Stimulated activated CD8-positive, alpha-beta memory T cell treated with anti-CD3 and anti-CD28 coated beads, Interleukin-7, amount 100 ng/mL, for 4 hours (primary cell): ENCODE measurements at regions not wholly inside any gene's neighbourhood (a gene's known extent, or its start where the extent isn't known, plus 50 kb on each side); places are given as distances from the start of the nearest gene placed in this dataset.
A peak's percentile ranks its signal among the peaks of the same experiment; 100 is the strongest.

Experiments
- DNase-seq, 2 donors: peaks; one replicate each; pipeline ENCODE4 v3.0.0-alpha.2; 2020; ENCODE audit warnings: low read depth in 2 of 2

DNA sequence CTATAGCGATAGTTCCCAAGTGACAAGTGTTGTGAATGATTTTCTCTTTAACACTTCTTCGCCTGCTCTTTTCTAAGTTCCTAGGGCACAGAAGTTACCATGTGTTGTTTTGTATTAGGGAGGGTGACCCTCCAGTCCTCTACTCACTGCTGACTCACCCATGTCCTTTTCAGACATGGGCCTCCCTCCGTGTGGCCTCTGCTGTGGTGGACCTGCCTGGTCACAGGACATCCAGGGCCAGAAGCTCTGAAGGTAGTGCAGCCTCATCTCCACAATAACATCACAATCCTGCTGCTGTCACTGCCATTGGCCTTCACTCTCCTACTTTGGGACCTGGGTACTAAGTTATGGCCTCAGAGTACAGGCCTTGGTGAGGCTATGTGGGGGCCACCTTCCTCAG lies 87.1 kb upstream of the TNFAIP3 start:
- DNase-seq = no peak

DNA sequence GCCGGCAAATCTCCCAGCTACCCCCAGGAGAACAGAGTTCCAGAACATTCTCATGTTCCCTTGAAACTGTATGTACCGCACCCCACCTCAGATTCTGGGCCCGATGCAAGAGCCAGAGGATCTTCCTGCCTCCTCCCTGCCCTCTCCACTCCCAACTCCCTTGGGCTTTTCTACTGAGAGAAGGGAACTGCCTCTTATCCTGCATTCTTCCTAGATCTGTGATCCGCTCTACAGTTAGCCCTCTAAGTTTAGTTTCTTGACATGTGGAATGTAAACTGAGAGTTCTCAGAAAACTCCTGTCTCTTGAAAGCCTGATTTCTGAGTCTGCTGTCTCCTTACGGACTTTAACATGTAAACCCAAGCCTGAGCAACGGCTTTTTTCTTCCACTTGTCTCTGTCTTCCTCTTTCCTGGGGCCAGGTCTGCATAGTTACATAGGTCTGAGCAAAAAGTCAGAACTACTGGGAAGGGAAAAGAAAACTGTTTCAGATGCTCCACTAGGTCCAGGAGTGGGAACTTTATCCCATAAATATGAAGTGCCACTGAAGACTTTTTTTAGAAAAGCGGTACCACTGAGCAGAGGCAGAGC lies 86.5 kb upstream of the TNFAIP3 start:
- DNase-seq = no peak

DNA sequence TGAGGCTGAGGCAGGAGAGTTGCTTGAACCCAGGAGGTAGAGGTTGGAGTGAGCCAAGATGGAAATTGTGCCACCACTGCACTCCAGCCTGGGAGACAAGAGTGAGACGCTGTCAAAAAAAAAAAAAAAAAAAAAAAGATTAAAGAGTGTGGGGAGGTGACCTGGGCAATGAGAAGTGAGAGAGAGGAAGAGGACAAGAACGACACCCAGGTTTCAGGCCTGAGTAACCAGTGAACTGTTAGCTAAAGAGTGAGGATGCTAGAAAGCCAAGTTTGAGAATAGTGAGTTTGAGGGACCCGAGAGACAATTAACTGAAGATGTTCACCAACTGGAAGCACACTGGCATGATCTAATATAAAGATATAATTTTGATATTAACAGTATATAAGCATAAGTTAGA lies 85.4 kb upstream of the TNFAIP3 start:
- DNase-seq = no peak

GRCh38 chr6:137782166-137783039 lies 84.7 kb upstream of the TNFAIP3 start:
- DNase-seq = no peak

- no peak for DNase-seq
Observed at GRCh38 chr6:137783710-137784109, 83.3 kb upstream of the TNFAIP3 start.

DNA sequence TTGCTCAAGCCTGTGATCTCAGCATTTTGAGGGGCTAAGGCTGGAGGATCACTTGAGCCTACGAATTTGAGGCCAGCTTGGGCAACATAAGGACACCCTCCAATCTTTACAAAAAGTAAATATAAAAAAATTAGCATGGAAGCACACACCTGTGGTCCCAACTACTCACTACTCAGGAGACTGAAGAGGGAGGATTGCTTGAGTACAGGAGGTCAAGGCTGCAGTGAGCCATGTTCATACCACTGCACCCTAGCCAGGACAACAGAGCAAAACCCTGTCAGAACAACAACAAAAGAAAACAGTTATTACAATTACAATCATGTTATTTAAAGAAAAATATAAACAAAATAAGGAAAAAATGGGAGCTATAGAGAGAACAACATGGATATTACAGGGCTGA lies 82.5 kb upstream of the TNFAIP3 start:
- DNase-seq = no peak

GRCh38 chr6:137787016-137787415 lies 80.0 kb upstream of the TNFAIP3 start:
- no peak for DNase-seq

DNA sequence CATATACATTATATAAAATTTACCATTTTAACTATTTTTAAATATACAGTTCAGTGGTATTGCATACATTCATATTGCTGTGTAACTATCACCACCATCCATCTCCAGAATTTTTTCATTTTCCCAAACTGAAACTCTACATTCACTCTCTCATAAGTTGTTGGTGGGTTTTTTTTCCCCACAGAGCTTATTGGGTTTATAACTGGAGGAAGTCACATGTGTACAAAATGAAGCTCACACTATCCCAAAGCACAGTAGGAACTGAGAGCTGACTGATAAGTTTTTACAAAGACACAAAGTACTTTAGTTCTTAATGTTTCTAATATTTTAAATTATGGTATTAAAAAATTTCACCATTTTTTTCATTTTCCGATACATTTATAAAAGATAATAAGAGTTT lies 78.8 kb upstream of the TNFAIP3 start:
- no peak for DNase-seq

DNA sequence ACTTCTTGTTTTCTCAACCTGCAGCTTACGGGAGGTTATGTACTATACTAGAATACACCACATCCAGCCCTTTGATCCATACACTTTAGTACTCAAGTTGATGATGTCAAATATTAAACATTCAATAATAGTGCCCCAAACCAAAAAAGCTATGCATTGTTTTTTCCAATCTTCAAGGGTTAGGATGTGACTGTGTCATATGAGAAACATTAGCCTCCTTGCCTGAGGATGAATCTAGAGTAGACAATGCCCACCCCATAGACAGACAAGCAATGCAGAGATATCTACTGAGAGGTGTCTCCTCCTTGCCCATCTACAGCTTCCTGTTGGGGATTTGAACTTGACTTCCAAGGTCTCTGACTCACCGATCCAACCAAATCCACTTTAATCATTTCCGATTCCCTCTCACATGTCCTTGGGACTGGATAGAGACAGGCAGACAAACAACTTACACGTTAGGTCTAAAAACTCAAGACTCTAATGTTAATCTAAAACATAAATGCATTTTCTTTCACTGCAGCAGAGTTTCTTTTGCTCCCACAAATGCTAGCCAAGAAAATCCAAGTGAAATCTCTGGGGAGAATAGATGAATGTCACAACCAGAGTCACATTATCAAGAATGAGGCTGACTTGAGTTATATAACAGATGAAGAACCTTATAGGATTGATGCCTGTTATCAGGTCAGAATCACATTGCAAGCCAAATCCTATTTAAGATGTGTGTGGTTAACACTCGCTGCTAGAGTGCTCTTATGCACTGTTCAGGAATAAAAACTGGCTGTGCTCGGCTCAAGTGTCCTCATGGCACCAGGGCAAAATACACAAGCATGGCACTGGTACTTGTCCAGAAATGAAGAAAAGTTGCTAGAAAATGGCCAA lies 75.5 kb upstream of the TNFAIP3 start:
- no peak for DNase-seq

DNA sequence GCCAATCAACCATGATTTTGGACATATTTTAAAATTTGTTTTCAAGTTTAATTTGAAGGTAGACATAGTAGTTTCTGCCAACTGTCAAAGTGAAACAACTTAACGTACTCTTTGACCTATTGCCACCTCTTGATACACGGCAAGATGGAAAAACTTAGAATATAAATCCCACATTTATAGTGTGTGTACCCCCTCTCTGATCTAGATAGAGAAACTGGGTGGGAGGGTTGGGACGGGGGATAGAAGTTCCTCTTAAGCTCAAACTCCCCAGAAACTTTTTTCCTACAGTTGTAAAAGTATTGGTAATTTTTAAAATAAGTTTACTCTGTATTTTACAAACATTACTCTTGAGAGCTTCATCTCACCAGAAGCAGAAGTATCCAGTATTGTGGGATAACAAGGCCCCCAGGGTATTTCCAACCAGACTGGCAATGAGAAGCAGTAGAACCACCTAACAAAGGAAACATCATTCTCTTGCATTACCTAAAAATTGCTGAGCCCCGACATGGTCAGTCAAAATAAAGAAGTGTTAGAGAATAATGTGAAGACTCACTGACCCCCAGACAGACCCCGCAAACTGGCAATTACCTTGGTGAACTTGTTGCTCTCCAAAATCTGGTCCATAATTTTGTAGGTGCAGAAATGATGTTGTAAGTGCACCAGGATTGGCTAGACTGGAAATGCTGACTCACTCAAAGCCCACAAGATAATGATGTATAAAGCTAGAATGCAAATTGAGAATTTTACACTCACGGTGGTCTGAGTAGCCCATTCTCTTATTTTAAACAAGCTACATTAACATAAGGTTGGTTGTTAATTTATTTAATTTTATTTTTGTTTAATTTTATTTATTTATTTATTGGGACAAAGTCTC lies 74.7 kb upstream of the TNFAIP3 start:
- DNase-seq = no peak

GRCh38 chr6:137793805-137794515 lies 73.1 kb upstream of the TNFAIP3 start:
- no peak for DNase-seq

DNA sequence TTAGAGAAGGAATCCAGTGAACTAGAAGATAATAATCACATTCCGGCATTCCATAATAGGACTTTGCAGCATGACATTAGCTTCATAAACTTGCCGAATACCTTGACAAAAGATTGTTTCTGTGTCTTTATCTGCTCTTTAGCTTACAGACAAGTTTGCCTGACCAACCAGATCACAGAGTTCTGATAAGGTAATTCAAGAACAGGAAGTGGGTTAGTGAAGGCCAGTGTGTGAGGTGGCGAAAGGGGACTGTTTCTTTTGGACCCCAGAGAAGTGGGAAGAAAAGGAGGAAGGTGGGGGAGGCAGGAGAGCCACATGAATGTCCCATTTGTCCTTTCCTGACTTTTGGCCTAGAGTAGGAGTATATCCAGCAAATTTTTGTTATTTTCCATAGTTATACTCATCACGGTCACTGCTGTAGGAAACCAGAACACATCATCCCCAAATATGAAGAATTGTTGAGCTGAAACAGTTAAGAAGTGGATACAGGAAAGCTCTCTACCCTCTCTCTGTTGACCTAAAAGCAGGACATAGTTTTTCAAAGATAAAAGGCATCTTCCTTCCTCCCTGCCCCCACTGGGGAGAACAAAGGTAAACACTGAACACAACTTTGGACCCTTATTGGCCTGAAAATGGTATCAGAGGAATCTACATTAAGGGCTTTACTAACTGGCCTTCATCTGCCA lies 72.4 kb upstream of the TNFAIP3 start:
- no peak for DNase-seq

DNA sequence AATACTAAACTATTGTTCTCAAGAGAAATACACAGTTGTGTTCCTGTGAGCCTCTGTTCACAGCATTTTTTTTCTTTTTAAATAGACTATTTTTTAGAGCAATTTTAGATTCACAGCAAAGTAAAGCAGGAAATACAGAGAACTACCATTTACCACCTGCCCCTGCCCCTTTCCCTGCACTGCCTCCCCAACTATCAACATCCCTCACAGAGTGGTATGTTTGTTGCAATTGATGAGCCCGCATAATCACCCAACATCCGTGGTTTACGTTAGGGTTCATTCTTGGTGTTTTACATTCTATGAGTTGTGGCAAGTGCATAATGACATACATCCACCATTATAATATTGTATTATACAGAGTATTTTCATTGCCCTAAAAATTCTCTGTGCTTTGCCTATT lies 71.6 kb upstream of the TNFAIP3 start:
- DNase-seq = no peak

- no peak for DNase-seq
Observed at GRCh38 chr6:137798261-137798660, 68.8 kb upstream of the TNFAIP3 start.

DNA sequence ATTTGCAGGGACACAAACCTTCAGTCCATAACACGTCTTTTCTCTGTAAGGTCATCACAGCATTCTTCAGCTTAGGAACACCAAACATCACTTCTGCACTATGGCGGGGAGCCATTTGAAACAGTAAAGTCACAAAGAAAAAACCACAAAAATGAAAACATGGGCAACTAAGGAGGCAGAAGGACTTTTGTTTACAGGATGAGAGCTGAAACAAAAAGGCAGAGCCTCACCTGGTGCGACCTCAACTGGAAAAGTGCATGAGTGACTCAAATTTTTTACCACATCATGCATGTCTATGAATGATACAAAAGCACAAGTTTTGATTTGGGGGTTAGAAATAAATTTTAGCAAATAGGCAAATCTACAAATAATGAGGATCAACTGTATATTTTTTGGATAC lies 68.2 kb upstream of the TNFAIP3 start:
- no peak for DNase-seq

- peak; percentile 28 to 46 for DNase-seq
Observed at GRCh38 chr6:137799950-137800568, 67.0 kb upstream of the TNFAIP3 start.

- no peak for DNase-seq
Observed at GRCh38 chr6:137800762-137801161, 66.3 kb upstream of the TNFAIP3 start.

GRCh38 chr6:137801352-137802114 lies 65.5 kb upstream of the TNFAIP3 start:
- no peak for DNase-seq
